Liver (tissue), 8 donors: ENCODE measurements at regions not wholly inside any gene's neighbourhood (a gene's known extent, or its start where the extent isn't known, plus 50 kb on each side); places are given as distances from the start of the nearest gene placed in this dataset.

Experiments used
- DNase-seq: peaks from one replicate; pipeline ENCODE4 v3.0.0-alpha.2; 2017; ENCODE audit warnings: low spot score
- H3K27ac ChIP-seq, 2 donors: one replicate each; pipeline ENCODE4 v1.7.0; 2013; ENCODE audit warnings: inconsistent platforms in 2 of 2, low read length in 2 of 2, control low read depth in 1 of 2, low read depth in 1 of 2, mild to moderate bottlenecking in 1 of 2
- H3K27me3 ChIP-seq, 4 donors: one replicate each; pipeline versions ENCODE4 v1.6.1 to v1.7.0; 2013; ENCODE audit warnings: low read length in 3 of 4, inconsistent platforms in 1 of 4, mild to moderate bottlenecking in 1 of 4, moderate library complexity in 1 of 4; ENCODE audit not compliant: control insufficient read depth in 4 of 4, insufficient read depth in 4 of 4
- H3K36me3 ChIP-seq, 4 donors: one replicate each; pipeline versions ENCODE4 v1.6.1 to v1.7.0; 2013; ENCODE audit warnings: low read length in 3 of 4, mild to moderate bottlenecking in 3 of 4, low read depth in 1 of 4, moderate library complexity in 1 of 4; ENCODE audit not compliant: control insufficient read depth in 4 of 4, insufficient read depth in 3 of 4
- H3K4me1 ChIP-seq, 4 donors: one replicate each; pipeline versions ENCODE4 v1.6.1 to v1.7.0; 2013; ENCODE audit warnings: low read length in 3 of 4, mild to moderate bottlenecking in 3 of 4, moderate library complexity in 1 of 4; ENCODE audit not compliant: control insufficient read depth in 4 of 4, insufficient read depth in 4 of 4
- H3K4me3 ChIP-seq, 3 donors: one replicate each; pipeline versions ENCODE4 v1.6.1 to v1.7.0; 2013; ENCODE audit warnings: low read length in 3 of 3, control low read depth in 1 of 3, low read depth in 1 of 3, mild to moderate bottlenecking in 1 of 3
- H3K9ac ChIP-seq, 2 donors: one replicate each; pipeline ENCODE4 v1.7.0; 2013; ENCODE audit warnings: low read length in 2 of 2, mild to moderate bottlenecking in 2 of 2, moderate library complexity in 2 of 2, control low read depth in 1 of 2, low read depth in 1 of 2
- H3K9me3 ChIP-seq, 4 donors: one replicate each; pipeline versions ENCODE4 v1.6.1 to v1.7.0; 2013; ENCODE audit warnings: low read length in 3 of 4; ENCODE audit not compliant: control insufficient read depth in 4 of 4
- EGR1 ChIP-seq, 2 donors: IDR thresholded peaks; 2 replicates each; pipeline ENCODE4 v1.6.1; 2016 to 2018; ENCODE audit warnings: antibody characterized with exemption in 2 of 2, low read depth in 2 of 2
- FOXA1 ChIP-seq: IDR thresholded peaks from 2 replicates; pipeline ENCODE4 v1.6.1; 2016; ENCODE audit warnings: antibody characterized with exemption
- FOXA2 ChIP-seq: IDR thresholded peaks from 2 replicates; pipeline ENCODE4 v1.6.1; 2016; ENCODE audit warnings: antibody characterized with exemption
- GABPA ChIP-seq, 2 donors: IDR thresholded peaks in 1 of 2; conservative IDR thresholded peaks in 1 of 2; 2 replicates each; pipeline ENCODE4 v1.6.1; 2016; ENCODE audit warnings: antibody characterized with exemption in 2 of 2, mild to moderate bottlenecking in 1 of 2, moderate library complexity in 1 of 2
- HNF4A ChIP-seq, 2 donors: conservative IDR thresholded peaks; 2 replicates each; pipeline ENCODE4 v1.6.1; 2016; ENCODE audit warnings: antibody characterized with exemption in 2 of 2, mild to moderate bottlenecking in 2 of 2
- HNF4G ChIP-seq: IDR thresholded peaks from 2 replicates; pipeline ENCODE4 v1.6.1; 2016; ENCODE audit warnings: antibody characterized with exemption
- JUND ChIP-seq, 2 donors: IDR thresholded peaks; 2 replicates each; pipeline ENCODE4 v1.6.1; 2016; ENCODE audit warnings: antibody characterized with exemption in 2 of 2
- NR2F2 ChIP-seq: IDR thresholded peaks from 2 replicates; pipeline ENCODE4 v1.6.1; 2016; ENCODE audit warnings: antibody characterized with exemption
- RAD21 ChIP-seq, 2 donors: IDR thresholded peaks; 2 replicates each; pipeline ENCODE4 v1.6.1; 2016; ENCODE audit warnings: antibody characterized with exemption in 2 of 2, mild to moderate bottlenecking in 2 of 2
- RXRA ChIP-seq, 2 donors: IDR thresholded peaks; 2 replicates each; pipeline ENCODE4 v1.6.1; 2017 to 2018; ENCODE audit warnings: antibody characterized with exemption in 2 of 2, mild to moderate bottlenecking in 1 of 2
- SP1 ChIP-seq: IDR thresholded peaks from 2 replicates; pipeline ENCODE4 v1.6.1; 2018; ENCODE audit warnings: antibody characterized with exemption, mild to moderate bottlenecking
- TAF1 ChIP-seq: conservative IDR thresholded peaks from 2 replicates; pipeline ENCODE4 v1.6.1; 2016; ENCODE audit warnings: antibody characterized with exemption, mild to moderate bottlenecking
- YY1 ChIP-seq: IDR thresholded peaks from 2 replicates; pipeline ENCODE4 v1.6.1; 2016; ENCODE audit warnings: antibody characterized with exemption, mild to moderate bottlenecking
- WGBS: extraction: QIAGEN DNeasy Blood & Tissue Kit; methylation state at CpG from one replicate; pipeline ENCODE4 v1.1.7; 2013; 5-methylcytosine and 5-hydroxymethylcytosine counted together
- TF ChIP-seq, protein P1 (sequence below): IDR thresholded peaks from 2 replicates; pipeline ENCODE4 v1.6.1; 2016; ENCODE audit warnings: antibody characterized with exemption
- TF ChIP-seq, protein P2 (sequence below): IDR thresholded peaks from 2 replicates; pipeline ENCODE4 v1.6.1; 2016; ENCODE audit warnings: antibody characterized with exemption
- TF ChIP-seq, protein P3 (sequence below): fragments of 150-350 bp; IDR thresholded peaks from 2 replicates; pipeline ENCODE4 v1.5.1; 2017; ENCODE audit warnings: improper control_type of control experiment, low read depth, low read length; ENCODE audit not compliant: missing input control
- TF ChIP-seq, protein P4 (sequence below): IDR thresholded peaks from 2 replicates; pipeline ENCODE4 v1.6.1; 2016; ENCODE audit warnings: antibody characterized with exemption
- TF ChIP-seq, protein P5 (sequence below): IDR thresholded peaks from 2 replicates; pipeline ENCODE4 v1.6.1; 2016; ENCODE audit warnings: antibody characterized with exemption, mild to moderate bottlenecking
- donor health status: healthy.
- donor health status: healthy.
- donor health status: healthy.
- donor health status: healthy.
- donor health status: healthy.

DNA sequence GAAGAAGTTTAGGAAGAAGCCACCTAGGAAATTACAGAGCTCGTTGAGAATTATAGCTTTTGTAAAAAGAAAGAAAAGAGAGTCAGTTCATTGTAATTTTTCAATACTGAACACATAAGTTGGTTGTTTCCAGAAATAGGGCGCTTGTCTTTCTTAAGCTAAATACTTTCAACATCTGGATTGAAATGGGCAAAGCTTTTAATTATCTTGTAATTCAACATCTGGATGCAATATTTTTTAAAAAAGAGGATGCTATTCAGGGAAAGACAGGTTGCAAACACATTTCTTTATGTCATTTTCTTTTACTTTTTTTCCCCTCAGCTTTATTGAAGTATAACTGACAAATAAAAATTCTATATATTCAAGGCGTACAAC is 100.7 kb upstream of the TRPC7 start:
- WGBS = 70% methylated on average over 3 of the region's 3 CpGs
- Histone ChIP-seq H3K4me3 (no peak overlapping the region), H3K27ac (no peak overlapping the region), H3K27me3 (no peaks in the 10 kb centered on the region), H3K36me3 (no peaks in the 10 kb centered on the region), H3K9me3 (peaks cover 0 to under 1% (median 0%) of the 10 kb centered on the region in 4 donors), H3K9ac (no peak overlapping the region), H3K4me1 (no peaks in the 10 kb centered on the region)
- no peak for DNase-seq
- TF ChIP-seq TAF1 (no peak), SP1 (no peak), RXRA (IDR thresholded peaks at IDR 0.05) (no peak), HNF4A (conservative IDR thresholded peaks at IDR 0.05) (no peak), EGR1 (IDR thresholded peaks at IDR 0.05; ENCODE audit: low read depth in 2 of 2) (no peak), RAD21 (IDR thresholded peaks at IDR 0.05) (no peak), HNF4G (no peak), JUND (IDR thresholded peaks at IDR 0.05) (no peak), FOXA1 (no peak), YY1 (no peak), FOXA2 (no peak), NR2F2 (no peak), GABPA (IDR thresholded peaks at IDR 0.05 in 1 of 2, conservative IDR thresholded peaks at IDR 0.05 in 1 of 2) (no peak)
- TF ChIP-seq, protein P1, sequence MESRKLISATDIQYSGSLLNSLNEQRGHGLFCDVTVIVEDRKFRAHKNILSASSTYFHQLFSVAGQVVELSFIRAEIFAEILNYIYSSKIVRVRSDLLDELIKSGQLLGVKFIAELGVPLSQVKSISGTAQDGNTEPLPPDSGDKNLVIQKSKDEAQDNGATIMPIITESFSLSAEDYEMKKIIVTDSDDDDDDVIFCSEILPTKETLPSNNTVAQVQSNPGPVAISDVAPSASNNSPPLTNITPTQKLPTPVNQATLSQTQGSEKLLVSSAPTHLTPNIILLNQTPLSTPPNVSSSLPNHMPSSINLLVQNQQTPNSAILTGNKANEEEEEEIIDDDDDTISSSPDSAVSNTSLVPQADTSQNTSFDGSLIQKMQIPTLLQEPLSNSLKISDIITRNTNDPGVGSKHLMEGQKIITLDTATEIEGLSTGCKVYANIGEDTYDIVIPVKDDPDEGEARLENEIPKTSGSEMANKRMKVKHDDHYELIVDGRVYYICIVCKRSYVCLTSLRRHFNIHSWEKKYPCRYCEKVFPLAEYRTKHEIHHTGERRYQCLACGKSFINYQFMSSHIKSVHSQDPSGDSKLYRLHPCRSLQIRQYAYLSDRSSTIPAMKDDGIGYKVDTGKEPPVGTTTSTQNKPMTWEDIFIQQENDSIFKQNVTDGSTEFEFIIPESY = no peak
- TF ChIP-seq, protein P2, sequence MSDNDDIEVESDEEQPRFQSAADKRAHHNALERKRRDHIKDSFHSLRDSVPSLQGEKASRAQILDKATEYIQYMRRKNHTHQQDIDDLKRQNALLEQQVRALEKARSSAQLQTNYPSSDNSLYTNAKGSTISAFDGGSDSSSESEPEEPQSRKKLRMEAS = no peak
- TF ChIP-seq, protein P3, sequence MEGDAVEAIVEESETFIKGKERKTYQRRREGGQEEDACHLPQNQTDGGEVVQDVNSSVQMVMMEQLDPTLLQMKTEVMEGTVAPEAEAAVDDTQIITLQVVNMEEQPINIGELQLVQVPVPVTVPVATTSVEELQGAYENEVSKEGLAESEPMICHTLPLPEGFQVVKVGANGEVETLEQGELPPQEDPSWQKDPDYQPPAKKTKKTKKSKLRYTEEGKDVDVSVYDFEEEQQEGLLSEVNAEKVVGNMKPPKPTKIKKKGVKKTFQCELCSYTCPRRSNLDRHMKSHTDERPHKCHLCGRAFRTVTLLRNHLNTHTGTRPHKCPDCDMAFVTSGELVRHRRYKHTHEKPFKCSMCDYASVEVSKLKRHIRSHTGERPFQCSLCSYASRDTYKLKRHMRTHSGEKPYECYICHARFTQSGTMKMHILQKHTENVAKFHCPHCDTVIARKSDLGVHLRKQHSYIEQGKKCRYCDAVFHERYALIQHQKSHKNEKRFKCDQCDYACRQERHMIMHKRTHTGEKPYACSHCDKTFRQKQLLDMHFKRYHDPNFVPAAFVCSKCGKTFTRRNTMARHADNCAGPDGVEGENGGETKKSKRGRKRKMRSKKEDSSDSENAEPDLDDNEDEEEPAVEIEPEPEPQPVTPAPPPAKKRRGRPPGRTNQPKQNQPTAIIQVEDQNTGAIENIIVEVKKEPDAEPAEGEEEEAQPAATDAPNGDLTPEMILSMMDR = no peak
- TF ChIP-seq, protein P4, sequence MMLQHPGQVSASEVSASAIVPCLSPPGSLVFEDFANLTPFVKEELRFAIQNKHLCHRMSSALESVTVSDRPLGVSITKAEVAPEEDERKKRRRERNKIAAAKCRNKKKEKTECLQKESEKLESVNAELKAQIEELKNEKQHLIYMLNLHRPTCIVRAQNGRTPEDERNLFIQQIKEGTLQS = no peak
- TF ChIP-seq, protein P5, sequence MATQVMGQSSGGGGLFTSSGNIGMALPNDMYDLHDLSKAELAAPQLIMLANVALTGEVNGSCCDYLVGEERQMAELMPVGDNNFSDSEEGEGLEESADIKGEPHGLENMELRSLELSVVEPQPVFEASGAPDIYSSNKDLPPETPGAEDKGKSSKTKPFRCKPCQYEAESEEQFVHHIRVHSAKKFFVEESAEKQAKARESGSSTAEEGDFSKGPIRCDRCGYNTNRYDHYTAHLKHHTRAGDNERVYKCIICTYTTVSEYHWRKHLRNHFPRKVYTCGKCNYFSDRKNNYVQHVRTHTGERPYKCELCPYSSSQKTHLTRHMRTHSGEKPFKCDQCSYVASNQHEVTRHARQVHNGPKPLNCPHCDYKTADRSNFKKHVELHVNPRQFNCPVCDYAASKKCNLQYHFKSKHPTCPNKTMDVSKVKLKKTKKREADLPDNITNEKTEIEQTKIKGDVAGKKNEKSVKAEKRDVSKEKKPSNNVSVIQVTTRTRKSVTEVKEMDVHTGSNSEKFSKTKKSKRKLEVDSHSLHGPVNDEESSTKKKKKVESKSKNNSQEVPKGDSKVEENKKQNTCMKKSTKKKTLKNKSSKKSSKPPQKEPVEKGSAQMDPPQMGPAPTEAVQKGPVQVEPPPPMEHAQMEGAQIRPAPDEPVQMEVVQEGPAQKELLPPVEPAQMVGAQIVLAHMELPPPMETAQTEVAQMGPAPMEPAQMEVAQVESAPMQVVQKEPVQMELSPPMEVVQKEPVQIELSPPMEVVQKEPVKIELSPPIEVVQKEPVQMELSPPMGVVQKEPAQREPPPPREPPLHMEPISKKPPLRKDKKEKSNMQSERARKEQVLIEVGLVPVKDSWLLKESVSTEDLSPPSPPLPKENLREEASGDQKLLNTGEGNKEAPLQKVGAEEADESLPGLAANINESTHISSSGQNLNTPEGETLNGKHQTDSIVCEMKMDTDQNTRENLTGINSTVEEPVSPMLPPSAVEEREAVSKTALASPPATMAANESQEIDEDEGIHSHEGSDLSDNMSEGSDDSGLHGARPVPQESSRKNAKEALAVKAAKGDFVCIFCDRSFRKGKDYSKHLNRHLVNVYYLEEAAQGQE = no peak

DNA sequence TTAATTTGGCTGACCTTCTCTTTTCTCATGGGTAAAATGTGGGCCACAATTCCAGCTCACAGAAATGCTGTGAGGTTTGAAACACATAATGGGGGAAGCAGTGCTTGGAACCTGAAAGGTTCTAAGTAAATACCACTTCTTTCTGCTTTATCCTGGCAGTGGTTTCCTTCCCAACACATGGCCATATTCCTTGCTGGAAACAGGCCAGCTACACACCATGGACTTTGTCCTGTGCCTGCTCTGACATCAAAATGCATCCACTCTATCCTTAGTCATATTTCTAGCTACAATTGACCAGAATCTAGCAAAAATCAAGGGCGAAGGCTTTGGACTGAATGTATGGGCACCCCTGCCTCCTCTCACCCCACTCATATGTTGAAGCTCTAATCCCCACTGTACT is 93.1 kb upstream of the TRPC7 start:
- H3K27me3 ChIP-seq = no peaks in the 10 kb centered on the region
- H3K9ac ChIP-seq = no peak overlapping the region
- H3K4me1 ChIP-seq = no peaks in the 10 kb centered on the region
- no peak for DNase-seq
- 93% methylated on average over 1 of the region's 1 CpG for WGBS
- no peaks in the 10 kb centered on the region for H3K9me3 ChIP-seq
- no peaks in the 10 kb centered on the region for H3K36me3 ChIP-seq
- H3K27ac ChIP-seq = no peak overlapping the region
- no peak overlapping the region for H3K4me3 ChIP-seq
- no peak for TF ChIP-seq FOXA1
- TF ChIP-seq RAD21 (IDR thresholded peaks at IDR 0.05) = no peak
- TF ChIP-seq FOXA2 = no peak
- TF ChIP-seq NR2F2 = no peak
- no peak for TF ChIP-seq TAF1
- TF ChIP-seq, protein P1 = no peak
- TF ChIP-seq, protein P4 = no peak
- no peak for TF ChIP-seq JUND (IDR thresholded peaks at IDR 0.05)
- no peak for TF ChIP-seq HNF4A (conservative IDR thresholded peaks at IDR 0.05)
- no peak for TF ChIP-seq RXRA (IDR thresholded peaks at IDR 0.05)
- TF ChIP-seq, protein P3 = no peak
- TF ChIP-seq GABPA (IDR thresholded peaks at IDR 0.05 in 1 of 2, conservative IDR thresholded peaks at IDR 0.05 in 1 of 2) = no peak
- TF ChIP-seq SP1 = no peak
- TF ChIP-seq, protein P2 = no peak
- no peak for TF ChIP-seq EGR1 (IDR thresholded peaks at IDR 0.05; ENCODE audit: low read depth in 2 of 2)
- TF ChIP-seq YY1 = no peak
